ENCODE measurements at regions not wholly inside any gene's neighbourhood (a gene's known extent, or its start where the extent isn't known, plus 50 kb on each side); places are given as distances from the start of the nearest gene placed in this dataset.

DNA sequence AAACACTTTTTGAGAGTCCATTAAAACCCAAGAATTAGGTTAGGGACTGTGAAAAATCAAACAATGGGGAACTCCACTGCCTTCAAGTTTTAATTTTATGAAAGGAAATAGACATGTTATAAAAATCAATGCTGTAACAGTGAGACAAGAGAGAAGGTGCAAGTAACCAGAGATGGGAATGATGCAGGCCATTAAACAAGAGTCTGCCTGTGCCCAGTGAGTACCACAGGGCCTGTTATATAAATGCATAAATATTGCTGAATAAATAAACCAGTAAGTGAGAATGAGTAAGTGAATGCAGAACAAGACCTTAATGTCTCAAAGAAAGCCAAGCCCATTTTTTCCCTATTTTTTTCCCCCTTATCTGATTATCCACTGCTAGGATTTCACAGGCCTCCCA lies 53.3 kb upstream of the BMP2K start:
- in situ Hi-C loops (cut with MboI; ENCODE audit: low sequenced_read_pairs in 4 of 4) = no loop called here
- intact Hi-C loops (cut with DNase I; ENCODE audit: low total_unique reads) = no loop called here
- TF ChIP-seq, protein P1, sequence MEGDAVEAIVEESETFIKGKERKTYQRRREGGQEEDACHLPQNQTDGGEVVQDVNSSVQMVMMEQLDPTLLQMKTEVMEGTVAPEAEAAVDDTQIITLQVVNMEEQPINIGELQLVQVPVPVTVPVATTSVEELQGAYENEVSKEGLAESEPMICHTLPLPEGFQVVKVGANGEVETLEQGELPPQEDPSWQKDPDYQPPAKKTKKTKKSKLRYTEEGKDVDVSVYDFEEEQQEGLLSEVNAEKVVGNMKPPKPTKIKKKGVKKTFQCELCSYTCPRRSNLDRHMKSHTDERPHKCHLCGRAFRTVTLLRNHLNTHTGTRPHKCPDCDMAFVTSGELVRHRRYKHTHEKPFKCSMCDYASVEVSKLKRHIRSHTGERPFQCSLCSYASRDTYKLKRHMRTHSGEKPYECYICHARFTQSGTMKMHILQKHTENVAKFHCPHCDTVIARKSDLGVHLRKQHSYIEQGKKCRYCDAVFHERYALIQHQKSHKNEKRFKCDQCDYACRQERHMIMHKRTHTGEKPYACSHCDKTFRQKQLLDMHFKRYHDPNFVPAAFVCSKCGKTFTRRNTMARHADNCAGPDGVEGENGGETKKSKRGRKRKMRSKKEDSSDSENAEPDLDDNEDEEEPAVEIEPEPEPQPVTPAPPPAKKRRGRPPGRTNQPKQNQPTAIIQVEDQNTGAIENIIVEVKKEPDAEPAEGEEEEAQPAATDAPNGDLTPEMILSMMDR (IDR thresholded peaks at IDR 0.05 in 4 of 5, conservative IDR thresholded peaks at IDR 0.05 in 1 of 5) = no peak
- TF ChIP-seq POLR2A (IDR thresholded peaks at IDR 0.05) = no peak
- Histone ChIP-seq H3K9me3 (no peaks in the 10 kb centered on the region), H3K4me1 (peaks cover 0 to 2% of the 10 kb centered on the region in 2 donors), H3K27me3 (no peaks in the 10 kb centered on the region), H3K36me3 (no peaks in the 10 kb centered on the region), H3K27ac (no peak overlapping the region), H3K4me3 (no peak overlapping the region)
- ATAC-seq (no peak), DNase-seq (no peak)
